ENCODE measurements at regions not wholly inside any gene's neighbourhood (a gene's known extent, or its start where the extent isn't known, plus 50 kb on each side); places are given as distances from the start of the nearest gene placed in this dataset.

DNA sequence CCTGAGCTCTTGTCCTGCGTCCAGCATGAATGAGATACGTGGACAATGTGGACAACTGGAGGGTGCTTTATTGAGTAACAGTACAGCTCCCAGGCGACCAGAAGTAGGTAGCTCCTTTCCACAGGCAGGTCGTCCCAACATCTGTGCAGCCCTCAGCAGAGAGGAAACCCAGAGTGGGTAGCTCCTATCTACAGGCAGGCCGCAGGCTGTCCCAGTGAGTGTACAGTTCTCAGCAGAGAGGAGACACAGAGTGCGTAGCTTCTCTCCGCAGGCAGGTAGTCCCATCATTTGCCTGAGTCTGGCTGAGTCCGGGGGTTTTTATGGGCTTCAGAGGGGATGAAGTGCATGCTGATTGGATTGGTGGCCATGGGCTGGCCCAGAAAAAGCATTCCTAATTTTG is 373.3 kb downstream of the CHSY3 start:
- H3K4me1 ChIP-seq (replicated peaks in 1 of 2; ENCODE audit: control insufficient read depth in 2 of 2, insufficient read depth in 2 of 2, low read length in 2 of 2) = no peaks in the 10 kb centered on the region
- H4K20me1 ChIP-seq (replicated peaks; ENCODE audit: control insufficient read depth, insufficient read depth, low read length) = no peaks in the 10 kb centered on the region
- ATAC-seq = no peak

DNA sequence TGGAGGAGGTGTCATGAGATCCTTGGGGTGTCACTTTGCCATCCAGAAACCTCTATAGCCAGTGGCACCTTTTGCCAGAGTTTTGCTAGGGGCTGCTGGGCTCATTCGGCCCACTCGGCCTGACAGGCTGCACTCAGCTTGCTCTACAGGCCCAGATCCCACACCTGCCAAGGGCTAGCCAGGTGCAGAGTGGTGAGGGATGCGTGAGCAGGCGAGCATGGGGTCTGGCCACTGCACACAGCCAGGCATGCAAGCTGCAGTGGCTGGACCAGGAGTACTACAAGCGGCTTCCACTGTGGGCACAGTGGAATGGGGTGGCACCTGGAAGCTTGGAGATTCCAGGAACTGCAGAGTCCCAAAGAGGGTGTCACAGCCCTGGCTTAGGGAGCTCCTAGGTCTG is 372.7 kb downstream of the CHSY3 start:
- no peaks in the 10 kb centered on the region for H3K4me1 ChIP-seq (replicated peaks in 1 of 2; ENCODE audit: control insufficient read depth in 2 of 2, insufficient read depth in 2 of 2, low read length in 2 of 2)
- no peaks in the 10 kb centered on the region for H3K79me2 ChIP-seq (ENCODE audit: control insufficient read depth, insufficient read depth, low read length)
- in situ Hi-C loops (cut with MboI) (no loop called here), intact Hi-C loops (cut with micrococcal nuclease) (no loop called here)
- H2AFZ ChIP-seq (ENCODE audit: low read depth, low read length) = no peak overlapping the region
- ChIA-PET POLR2A (interaction anchor here (0.6 kb wide), 1 partner anchor 832 kb away, joined by 3 read pairs; no protein-coding TSS in a partner anchor), CTCF (ENCODE audit: low intra/inter-chr PET ratio) (no interaction called here)
- H3K4me3 ChIP-seq = no peak overlapping the region
- no peak overlapping the region for H3K9ac ChIP-seq (ENCODE audit: insufficient read depth in 1 of 2, low read depth in 2 of 2, low read length in 2 of 2)
- FAIRE-seq (no peak), DNase-seq (ENCODE audit: extremely low read depth in 1 of 4, low spot score in 3 of 4) (no peak), ATAC-seq (no peak)
- no peak overlapping the region for H3K4me2 ChIP-seq (ENCODE audit: insufficient read depth, low read length)
- WGBS (ENCODE audit: insufficient coverage, low coverage, missing lambda C conversion rate) = 2% methylated on average over 5 of the region's 5 CpGs
- no peaks in the 10 kb centered on the region for H3K9me3 ChIP-seq (replicated peaks; ENCODE audit: control insufficient read depth, insufficient read depth, low read depth, low read length)
- no peaks in the 10 kb centered on the region for H3K27me3 ChIP-seq (ENCODE audit: control insufficient read depth in 2 of 2, insufficient read depth in 2 of 2, low read length in 2 of 2)
- no peaks in the 10 kb centered on the region for H3K9me1 ChIP-seq (ENCODE audit: control insufficient read depth, insufficient read depth, low read length)
- no peaks in the 10 kb centered on the region for H4K20me1 ChIP-seq (replicated peaks; ENCODE audit: control insufficient read depth, insufficient read depth, low read length)
- H3K27ac ChIP-seq (ENCODE audit: extremely low read depth, low read depth, low read length) = no peak overlapping the region
- no TSS peak for BruUV-seq (replicated peaks)
- H3K36me3 ChIP-seq (ENCODE audit: control insufficient read depth, insufficient read depth, low read length) = no peaks in the 10 kb centered on the region
- TF ChIP-seq PTRF (tag; IDR thresholded peaks at IDR 0.05) = no peak
- TF ChIP-seq, protein P1, sequence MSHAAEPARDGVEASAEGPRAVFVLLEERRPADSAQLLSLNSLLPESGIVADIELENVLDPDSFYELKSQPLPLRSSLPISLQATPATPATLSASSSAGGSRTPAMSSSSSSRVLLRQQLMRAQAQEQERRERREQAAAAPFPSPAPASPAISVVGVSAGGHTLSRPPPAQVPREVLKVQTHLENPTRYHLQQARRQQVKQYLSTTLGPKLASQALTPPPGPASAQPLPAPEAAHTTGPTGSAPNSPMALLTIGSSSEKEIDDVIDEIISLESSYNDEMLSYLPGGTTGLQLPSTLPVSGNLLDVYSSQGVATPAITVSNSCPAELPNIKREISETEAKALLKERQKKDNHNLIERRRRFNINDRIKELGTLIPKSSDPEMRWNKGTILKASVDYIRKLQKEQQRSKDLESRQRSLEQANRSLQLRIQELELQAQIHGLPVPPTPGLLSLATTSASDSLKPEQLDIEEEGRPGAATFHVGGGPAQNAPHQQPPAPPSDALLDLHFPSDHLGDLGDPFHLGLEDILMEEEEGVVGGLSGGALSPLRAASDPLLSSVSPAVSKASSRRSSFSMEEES (CRISPR knock-in tag; IDR thresholded peaks at IDR 0.05) = no peak
- no peak for TF ChIP-seq ZNF347 (CRISPR knock-in tag; IDR thresholded peaks at IDR 0.05; ENCODE audit: low read depth)
- TF ChIP-seq, protein P2, sequence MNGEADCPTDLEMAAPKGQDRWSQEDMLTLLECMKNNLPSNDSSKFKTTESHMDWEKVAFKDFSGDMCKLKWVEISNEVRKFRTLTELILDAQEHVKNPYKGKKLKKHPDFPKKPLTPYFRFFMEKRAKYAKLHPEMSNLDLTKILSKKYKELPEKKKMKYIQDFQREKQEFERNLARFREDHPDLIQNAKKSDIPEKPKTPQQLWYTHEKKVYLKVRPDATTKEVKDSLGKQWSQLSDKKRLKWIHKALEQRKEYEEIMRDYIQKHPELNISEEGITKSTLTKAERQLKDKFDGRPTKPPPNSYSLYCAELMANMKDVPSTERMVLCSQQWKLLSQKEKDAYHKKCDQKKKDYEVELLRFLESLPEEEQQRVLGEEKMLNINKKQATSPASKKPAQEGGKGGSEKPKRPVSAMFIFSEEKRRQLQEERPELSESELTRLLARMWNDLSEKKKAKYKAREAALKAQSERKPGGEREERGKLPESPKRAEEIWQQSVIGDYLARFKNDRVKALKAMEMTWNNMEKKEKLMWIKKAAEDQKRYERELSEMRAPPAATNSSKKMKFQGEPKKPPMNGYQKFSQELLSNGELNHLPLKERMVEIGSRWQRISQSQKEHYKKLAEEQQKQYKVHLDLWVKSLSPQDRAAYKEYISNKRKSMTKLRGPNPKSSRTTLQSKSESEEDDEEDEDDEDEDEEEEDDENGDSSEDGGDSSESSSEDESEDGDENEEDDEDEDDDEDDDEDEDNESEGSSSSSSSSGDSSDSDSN (IDR thresholded peaks at IDR 0.05; ENCODE audit: borderline replicate concordance in 1 of 2, low read depth in 2 of 2, low read length in 2 of 2) = no peak
- TF ChIP-seq, protein P3, sequence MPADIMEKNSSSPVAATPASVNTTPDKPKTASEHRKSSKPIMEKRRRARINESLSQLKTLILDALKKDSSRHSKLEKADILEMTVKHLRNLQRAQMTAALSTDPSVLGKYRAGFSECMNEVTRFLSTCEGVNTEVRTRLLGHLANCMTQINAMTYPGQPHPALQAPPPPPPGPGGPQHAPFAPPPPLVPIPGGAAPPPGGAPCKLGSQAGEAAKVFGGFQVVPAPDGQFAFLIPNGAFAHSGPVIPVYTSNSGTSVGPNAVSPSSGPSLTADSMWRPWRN (IDR thresholded peaks at IDR 0.05; ENCODE audit: low read depth) = no peak

More for the DNA sequence above, 373.3 kb downstream of the CHSY3 start:
- ChIA-PET CTCF (ENCODE audit: low intra/inter-chr PET ratio) (no interaction called here), POLR2A (interaction anchor here (0.6 kb wide), 1 partner anchor 832 kb away, joined by 3 read pairs; no protein-coding TSS in a partner anchor)
- no peaks in the 10 kb centered on the region for H3K27me3 ChIP-seq (ENCODE audit: control insufficient read depth in 2 of 2, insufficient read depth in 2 of 2, low read length in 2 of 2)
- no TSS peak for BruUV-seq (replicated peaks)
- no peak overlapping the region for H3K4me3 ChIP-seq
- H3K4me2 ChIP-seq (ENCODE audit: insufficient read depth, low read length) = no peak overlapping the region
- FAIRE-seq = no peak
- H3K36me3 ChIP-seq (ENCODE audit: control insufficient read depth, insufficient read depth, low read length) = no peaks in the 10 kb centered on the region
- in situ Hi-C loops (cut with MboI) = no loop called here
- no peak for DNase-seq (ENCODE audit: extremely low read depth in 1 of 4, low spot score in 3 of 4)
- intact Hi-C loops (cut with micrococcal nuclease) = no loop called here
- no peaks in the 10 kb centered on the region for H3K9me1 ChIP-seq (ENCODE audit: control insufficient read depth, insufficient read depth, low read length)
- H3K9me3 ChIP-seq (replicated peaks; ENCODE audit: control insufficient read depth, insufficient read depth, low read depth, low read length) = no peaks in the 10 kb centered on the region
- no peak overlapping the region for H3K27ac ChIP-seq (ENCODE audit: extremely low read depth, low read depth, low read length)
- 0% methylated on average over 8 of the region's 8 CpGs for WGBS (ENCODE audit: insufficient coverage, low coverage, missing lambda C conversion rate)
- H3K79me2 ChIP-seq (ENCODE audit: control insufficient read depth, insufficient read depth, low read length) = no peaks in the 10 kb centered on the region
- TF ChIP-seq HDAC3 (IDR thresholded peaks at IDR 0.05; ENCODE audit: borderline replicate concordance, partially characterized antibody) (no peak), KLF10 (CRISPR knock-in tag; IDR thresholded peaks at IDR 0.05) (no peak), RFX5 (IDR thresholded peaks at IDR 0.05; ENCODE audit: low read depth, low read length) (no peak), ZNF184 (CRISPR knock-in tag; IDR thresholded peaks at IDR 0.05) (no peak), ZNF274 (IDR thresholded peaks at IDR 0.05; ENCODE audit: borderline replicate concordance, low read depth, low read length) (no peak), CBFA2T2 (conservative IDR thresholded peaks at IDR 0.05) (no peak), FOXA1 (IDR thresholded peaks at IDR 0.05; ENCODE audit: borderline replicate concordance) (no peak)
- TF ChIP-seq, protein P4, sequence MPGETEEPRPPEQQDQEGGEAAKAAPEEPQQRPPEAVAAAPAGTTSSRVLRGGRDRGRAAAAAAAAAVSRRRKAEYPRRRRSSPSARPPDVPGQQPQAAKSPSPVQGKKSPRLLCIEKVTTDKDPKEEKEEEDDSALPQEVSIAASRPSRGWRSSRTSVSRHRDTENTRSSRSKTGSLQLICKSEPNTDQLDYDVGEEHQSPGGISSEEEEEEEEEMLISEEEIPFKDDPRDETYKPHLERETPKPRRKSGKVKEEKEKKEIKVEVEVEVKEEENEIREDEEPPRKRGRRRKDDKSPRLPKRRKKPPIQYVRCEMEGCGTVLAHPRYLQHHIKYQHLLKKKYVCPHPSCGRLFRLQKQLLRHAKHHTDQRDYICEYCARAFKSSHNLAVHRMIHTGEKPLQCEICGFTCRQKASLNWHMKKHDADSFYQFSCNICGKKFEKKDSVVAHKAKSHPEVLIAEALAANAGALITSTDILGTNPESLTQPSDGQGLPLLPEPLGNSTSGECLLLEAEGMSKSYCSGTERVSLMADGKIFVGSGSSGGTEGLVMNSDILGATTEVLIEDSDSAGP (CRISPR knock-in tag; IDR thresholded peaks at IDR 0.05) = no peak
- no peak overlapping the region for H2AFZ ChIP-seq (ENCODE audit: low read depth, low read length)
- no peak overlapping the region for H3K9ac ChIP-seq (ENCODE audit: insufficient read depth in 1 of 2, low read depth in 2 of 2, low read length in 2 of 2)
